ENCODE measurements at regions not wholly inside any gene's neighbourhood (a gene's known extent, or its start where the extent isn't known, plus 50 kb on each side); places are given as distances from the start of the nearest gene placed in this dataset.

DNA sequence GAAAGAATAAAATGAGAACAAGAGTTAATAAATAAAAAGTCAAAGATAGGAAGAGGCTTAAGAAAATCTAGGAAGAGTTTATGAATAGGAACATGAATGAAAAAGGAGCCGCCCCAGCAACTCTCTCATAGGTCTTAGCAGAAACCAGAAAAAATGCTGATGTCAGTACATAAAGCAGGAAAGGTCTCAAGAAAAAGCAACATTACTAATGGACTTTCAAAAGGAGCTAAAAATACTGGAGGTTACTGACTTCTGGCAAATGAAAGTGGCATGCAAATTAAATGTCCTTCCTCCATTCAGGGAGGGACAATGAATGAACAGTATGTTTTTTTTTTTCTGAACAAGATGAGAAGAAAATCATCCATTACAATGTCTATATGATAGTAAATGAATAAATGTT lies 387.6 kb downstream of the BRINP2 start:
- no peak for FAIRE-seq
- TF ChIP-seq POLR2A (IDR thresholded peaks at IDR 0.05; ENCODE audit: low read depth, low read length) = no peak
- no peak for TF ChIP-seq POLR2AphosphoS5 (IDR thresholded peaks at IDR 0.05; ENCODE audit: low read depth, low read length)
- TF ChIP-seq TAF1 (IDR thresholded peaks at IDR 0.05; ENCODE audit: borderline replicate concordance, low read depth, low read length) = no peak
- DNase-seq (ENCODE audit: insufficient read length) = no peak

GRCh38 chr1:177556163-177556562 lies 385.4 kb downstream of the BRINP2 start:
- FAIRE-seq (no peak), DNase-seq (ENCODE audit: insufficient read length) (no peak)
- TF ChIP-seq TAF1 (IDR thresholded peaks at IDR 0.05; ENCODE audit: borderline replicate concordance, low read depth, low read length) (no peak), POLR2AphosphoS5 (IDR thresholded peaks at IDR 0.05; ENCODE audit: low read depth, low read length) (no peak), POLR2A (IDR thresholded peaks at IDR 0.05; ENCODE audit: low read depth, low read length) (no peak)

GRCh38 chr1:177547200-177547599 lies 376.4 kb downstream of the BRINP2 start:
- no peak for TF ChIP-seq TAF1 (IDR thresholded peaks at IDR 0.05; ENCODE audit: borderline replicate concordance, low read depth, low read length)
- no peak for TF ChIP-seq POLR2AphosphoS5 (IDR thresholded peaks at IDR 0.05; ENCODE audit: low read depth, low read length)
- TF ChIP-seq POLR2A (IDR thresholded peaks at IDR 0.05; ENCODE audit: low read depth, low read length) = no peak
- no peak for DNase-seq (ENCODE audit: insufficient read length)
- no peak for FAIRE-seq

- DNase-seq (ENCODE audit: insufficient read length) (no peak), FAIRE-seq (no peak)
- no peak for TF ChIP-seq POLR2AphosphoS5 (IDR thresholded peaks at IDR 0.05; ENCODE audit: low read depth, low read length)
- TF ChIP-seq POLR2A (IDR thresholded peaks at IDR 0.05; ENCODE audit: low read depth, low read length) = no peak
- no peak for TF ChIP-seq TAF1 (IDR thresholded peaks at IDR 0.05; ENCODE audit: borderline replicate concordance, low read depth, low read length)
Observed at GRCh38 chr1:177546346-177546745, 375.6 kb downstream of the BRINP2 start.

DNA sequence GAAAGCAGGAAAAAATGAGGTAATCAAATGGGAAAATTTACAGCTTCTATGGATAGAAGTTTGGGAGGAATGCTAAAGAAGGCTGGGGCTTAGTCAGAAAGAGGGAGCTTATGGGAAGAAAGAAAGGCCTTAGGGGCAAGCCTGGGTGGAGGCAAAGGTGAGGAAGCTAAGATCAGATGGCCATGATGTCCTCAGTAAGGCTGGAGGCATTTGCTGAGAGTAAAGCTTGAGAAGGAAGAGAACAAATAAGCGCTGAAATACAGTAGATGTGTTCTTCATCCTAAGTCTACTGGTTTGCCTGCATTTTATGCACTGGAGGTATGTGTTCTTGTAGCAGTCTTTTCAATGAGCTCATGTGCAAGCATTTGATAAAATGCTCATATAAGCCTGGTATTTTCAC lies 355.4 kb downstream of the BRINP2 start:
- no peak for DNase-seq (ENCODE audit: insufficient read length)
- no peak for TF ChIP-seq POLR2AphosphoS5 (IDR thresholded peaks at IDR 0.05; ENCODE audit: low read depth, low read length)
- no peak for FAIRE-seq

DNA sequence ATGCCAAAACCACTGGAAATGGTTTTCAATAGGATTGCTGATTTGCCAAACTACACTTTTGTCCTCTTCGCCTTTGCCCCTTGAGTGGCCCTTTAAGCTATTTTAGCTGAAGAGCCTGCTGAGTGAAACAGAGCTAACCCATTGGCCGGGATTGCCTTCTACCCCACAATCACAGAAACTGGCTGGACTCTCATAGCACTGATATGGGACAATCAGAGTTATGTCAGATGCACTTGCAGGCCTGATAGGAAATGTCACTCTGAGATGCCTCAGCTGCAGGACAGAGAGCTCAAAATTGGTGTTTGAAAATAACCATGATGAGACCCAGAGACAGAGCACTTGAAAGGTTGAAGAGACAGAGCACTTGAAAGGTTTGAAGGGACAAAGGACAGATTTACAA lies 354.4 kb downstream of the BRINP2 start:
- FAIRE-seq (no peak), DNase-seq (ENCODE audit: insufficient read length) (no peak)
- TF ChIP-seq POLR2AphosphoS5 (IDR thresholded peaks at IDR 0.05; ENCODE audit: low read depth, low read length) (no peak), TAF1 (IDR thresholded peaks at IDR 0.05; ENCODE audit: borderline replicate concordance, low read depth, low read length) (no peak), POLR2A (IDR thresholded peaks at IDR 0.05; ENCODE audit: low read depth, low read length) (no peak)

DNA sequence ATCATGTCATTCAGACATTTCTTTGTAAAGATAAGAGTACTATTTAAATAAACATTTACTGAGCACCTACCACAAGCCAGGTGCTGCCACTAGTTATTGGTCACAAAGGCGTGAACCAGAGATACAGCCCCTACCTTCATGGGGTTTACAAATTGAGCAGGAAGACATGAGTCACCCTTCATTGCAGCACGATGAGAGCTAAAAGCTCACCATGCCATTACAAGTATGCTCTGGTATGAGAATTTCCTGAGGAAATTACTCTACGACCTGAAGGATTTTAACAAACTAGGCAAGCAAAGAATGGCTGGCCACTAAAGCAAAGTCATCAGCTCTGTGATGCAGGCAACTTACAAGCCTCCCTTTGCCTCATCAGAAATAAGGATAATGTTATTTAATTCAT lies 346.8 kb downstream of the BRINP2 start:
- no peak for DNase-seq (ENCODE audit: insufficient read length)
- no peak for FAIRE-seq
- no peak for TF ChIP-seq POLR2A (IDR thresholded peaks at IDR 0.05; ENCODE audit: low read depth, low read length)
- TF ChIP-seq POLR2AphosphoS5 (IDR thresholded peaks at IDR 0.05; ENCODE audit: low read depth, low read length) = no peak
- TF ChIP-seq TAF1 (IDR thresholded peaks at IDR 0.05; ENCODE audit: borderline replicate concordance, low read depth, low read length) = no peak

- no peak for DNase-seq (ENCODE audit: insufficient read length)
- FAIRE-seq = no peak
- TF ChIP-seq POLR2A (IDR thresholded peaks at IDR 0.05; ENCODE audit: low read depth, low read length) (no peak), POLR2AphosphoS5 (IDR thresholded peaks at IDR 0.05; ENCODE audit: low read depth, low read length) (no peak)
Observed at GRCh38 chr1:177514207-177514606, 343.4 kb downstream of the BRINP2 start.

DNA sequence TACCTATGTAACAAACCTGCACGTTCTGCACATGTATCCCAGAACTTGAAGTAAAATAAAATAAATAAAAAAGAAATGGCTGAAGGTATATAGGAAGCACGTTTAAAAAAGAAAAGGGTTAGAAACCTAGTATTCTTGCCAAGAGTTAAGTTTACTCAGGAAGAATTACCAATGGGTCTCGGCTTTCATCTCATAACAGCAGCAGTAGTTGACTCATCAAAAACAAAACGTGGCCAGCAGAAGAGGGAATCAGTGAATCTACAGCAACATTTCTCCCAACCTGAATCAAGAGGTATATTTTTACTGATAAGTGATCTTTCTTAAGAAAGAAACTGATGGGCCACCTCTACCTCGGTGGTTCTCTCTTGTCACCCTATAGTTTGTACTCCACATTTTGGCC lies 340.3 kb downstream of the BRINP2 start:
- TF ChIP-seq POLR2AphosphoS5 (IDR thresholded peaks at IDR 0.05; ENCODE audit: low read depth, low read length) (no peak), TAF1 (IDR thresholded peaks at IDR 0.05; ENCODE audit: borderline replicate concordance, low read depth, low read length) (no peak), POLR2A (IDR thresholded peaks at IDR 0.05; ENCODE audit: low read depth, low read length) (no peak)
- FAIRE-seq (no peak), DNase-seq (ENCODE audit: insufficient read length) (no peak)

DNA sequence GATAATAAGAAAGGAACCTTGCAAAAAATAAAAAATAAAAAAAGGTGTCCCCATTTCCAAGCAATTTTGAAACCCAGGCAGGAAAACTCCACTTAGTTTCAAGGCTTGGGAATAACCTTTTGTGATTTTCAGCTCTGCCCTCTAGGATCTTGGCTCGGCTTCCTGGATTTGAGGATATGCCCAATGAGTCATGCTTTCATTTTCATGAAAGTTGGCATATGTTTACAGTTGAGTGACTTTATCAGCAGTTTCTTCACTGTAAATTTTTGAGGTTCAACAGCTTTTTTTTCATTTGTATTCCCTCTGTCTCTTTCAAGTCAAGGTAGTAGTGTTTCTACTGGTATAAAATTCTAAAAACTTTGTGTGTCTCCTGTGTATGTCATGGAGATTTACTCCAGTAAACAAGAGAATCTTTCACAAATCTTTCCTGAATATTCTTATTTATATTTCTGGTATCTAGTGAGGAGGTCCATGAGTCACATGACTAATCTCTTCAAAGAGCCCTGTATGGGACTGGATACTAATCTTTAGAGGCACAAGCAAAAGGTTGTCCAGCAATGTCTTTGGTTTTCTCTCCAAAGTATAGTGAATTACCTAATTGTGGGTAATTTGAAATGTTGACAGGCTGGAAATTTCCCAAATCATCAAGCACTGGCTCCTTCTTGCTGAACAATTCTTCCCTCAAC lies 335.3 kb downstream of the BRINP2 start:
- DNase-seq (ENCODE audit: insufficient read length) = no peak
- TF ChIP-seq POLR2A (IDR thresholded peaks at IDR 0.05; ENCODE audit: low read depth, low read length) (no peak), TAF1 (IDR thresholded peaks at IDR 0.05; ENCODE audit: borderline replicate concordance, low read depth, low read length) (no peak), POLR2AphosphoS5 (IDR thresholded peaks at IDR 0.05; ENCODE audit: low read depth, low read length) (no peak)
- no peak for FAIRE-seq

GRCh38 chr1:177495878-177496277 lies 325.1 kb downstream of the BRINP2 start:
- DNase-seq (ENCODE audit: insufficient read length) (no peak), FAIRE-seq (no peak)
- TF ChIP-seq POLR2AphosphoS5 (IDR thresholded peaks at IDR 0.05; ENCODE audit: low read depth, low read length) (no peak), TAF1 (IDR thresholded peaks at IDR 0.05; ENCODE audit: borderline replicate concordance, low read depth, low read length) (no peak), POLR2A (IDR thresholded peaks at IDR 0.05; ENCODE audit: low read depth, low read length) (no peak)

DNA sequence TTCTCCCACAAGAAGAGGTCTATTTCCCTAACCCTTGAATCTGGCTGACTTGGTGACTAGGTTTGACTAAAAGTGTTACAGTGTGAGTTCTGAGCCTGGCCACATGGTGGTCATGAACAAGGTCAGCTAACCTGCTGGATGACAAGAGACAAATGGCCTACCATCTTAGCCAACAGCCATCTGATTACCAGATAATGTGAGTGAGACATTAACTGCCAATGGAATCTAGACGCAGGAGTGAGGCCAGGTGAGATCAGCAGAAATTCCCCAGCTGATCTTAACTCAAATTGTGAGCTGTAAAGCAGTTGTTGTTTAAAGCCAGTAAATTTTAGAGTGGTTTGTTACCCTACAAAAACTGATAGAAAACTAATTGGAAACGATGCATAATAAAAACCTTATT lies 320.0 kb downstream of the BRINP2 start:
- DNase-seq (ENCODE audit: insufficient read length) = no peak
- FAIRE-seq = no peak
- TF ChIP-seq TAF1 (IDR thresholded peaks at IDR 0.05; ENCODE audit: borderline replicate concordance, low read depth, low read length) = no peak
- TF ChIP-seq POLR2A (IDR thresholded peaks at IDR 0.05; ENCODE audit: low read depth, low read length) = no peak
- no peak for TF ChIP-seq POLR2AphosphoS5 (IDR thresholded peaks at IDR 0.05; ENCODE audit: low read depth, low read length)

Data from GM12892 (cell line).